HepG2 (cell line): ENCODE measurements at regions not wholly inside any gene's neighbourhood (a gene's known extent, or its start where the extent isn't known, plus 50 kb on each side); places are given as distances from the start of the nearest gene placed in this dataset.

Source experiments
- HDAC2 ChIP-seq: sonication (generic); formaldehyde crosslinking; IDR thresholded peaks from 2 replicates; pipeline ENCODE4 v1.4.0; 2020; ENCODE audit warnings: missing genetic modification reagents
- SP4 ChIP-seq: sonication (generic); formaldehyde crosslinking; IDR thresholded peaks from 2 replicates; pipeline ENCODE4 v1.8.1; 2023; ENCODE audit warnings: mild to moderate bottlenecking, missing genetic modification reagents
- TCF12 ChIP-seq, 2 experiments: fragments of 450-650 bp in 1 of 2; sonication (generic) in 1 of 2; formaldehyde crosslinking in 1 of 2; IDR thresholded peaks; 2 replicates each; pipeline versions ENCODE4 v1.6.1 to v1.8.0; 2017 to 2022; ENCODE audit warnings: antibody characterized with exemption in 1 of 2, mild to moderate bottlenecking in 1 of 2, missing genetic modification reagents in 1 of 2, moderate library complexity in 1 of 2
- ZNF274 ChIP-seq: sonication (generic); formaldehyde crosslinking; IDR thresholded peaks from 2 replicates; pipeline ENCODE4 v1.5.1; 2020; ENCODE audit warnings: mild to moderate bottlenecking, missing genetic modification reagents
- ZNF484 ChIP-seq: sonication (generic); formaldehyde crosslinking; IDR thresholded peaks from 2 replicates; pipeline ENCODE4 v1.5.1; 2020; ENCODE audit warnings: mild to moderate bottlenecking, low read depth, missing genetic modification reagents, borderline replicate concordance
- TF ChIP-seq, protein P1 (sequence below): conservative IDR thresholded peaks from 2 replicates; pipeline ENCODE4 v1.6.1; 2018; ENCODE audit warnings: missing genetic modification reagents
- TF ChIP-seq, protein P2 (sequence below): sonication (generic); formaldehyde crosslinking; IDR thresholded peaks from 2 replicates; pipeline ENCODE4 v1.4.0; 2020; ENCODE audit warnings: missing genetic modification reagents

DNA sequence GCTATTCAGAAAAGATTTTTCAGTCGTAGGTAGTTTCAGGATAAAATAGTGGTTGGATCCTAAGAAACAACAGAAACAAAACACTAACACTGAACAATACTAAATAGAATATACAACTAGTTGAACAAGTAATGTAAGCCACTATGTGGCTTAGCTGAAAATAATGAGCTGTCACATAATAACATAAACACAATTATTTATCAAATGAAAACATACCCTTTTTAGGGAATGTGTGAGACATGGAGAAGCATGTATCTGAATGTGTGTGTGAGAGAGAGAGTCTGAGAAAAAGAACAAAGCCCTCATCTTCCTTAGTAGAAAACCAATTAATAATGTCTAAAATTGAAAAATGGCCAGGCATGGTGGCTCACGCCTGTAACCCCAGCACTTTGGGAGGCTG lies 122.6 kb upstream of the LOC128125822 start:
- TF ChIP-seq, protein P1, sequence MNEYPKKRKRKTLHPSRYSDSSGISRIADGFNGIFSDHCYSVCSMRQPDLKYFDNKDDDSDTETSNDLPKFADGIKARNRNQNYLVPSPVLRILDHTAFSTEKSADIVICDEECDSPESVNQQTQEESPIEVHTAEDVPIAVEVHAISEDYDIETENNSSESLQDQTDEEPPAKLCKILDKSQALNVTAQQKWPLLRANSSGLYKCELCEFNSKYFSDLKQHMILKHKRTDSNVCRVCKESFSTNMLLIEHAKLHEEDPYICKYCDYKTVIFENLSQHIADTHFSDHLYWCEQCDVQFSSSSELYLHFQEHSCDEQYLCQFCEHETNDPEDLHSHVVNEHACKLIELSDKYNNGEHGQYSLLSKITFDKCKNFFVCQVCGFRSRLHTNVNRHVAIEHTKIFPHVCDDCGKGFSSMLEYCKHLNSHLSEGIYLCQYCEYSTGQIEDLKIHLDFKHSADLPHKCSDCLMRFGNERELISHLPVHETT (CRISPR knock-in tag) = no peak
- TF ChIP-seq TCF12 (IDR thresholded peaks at IDR 0.05) (no peak), TCF12 (CRISPR knock-in tag; IDR thresholded peaks at IDR 0.05) (no peak), SP4 (no peak), ZNF484 (CRISPR knock-in tag) (no peak), HDAC2 (CRISPR knock-in tag) (no peak), ZNF274 (no peak)
- TF ChIP-seq, protein P2, sequence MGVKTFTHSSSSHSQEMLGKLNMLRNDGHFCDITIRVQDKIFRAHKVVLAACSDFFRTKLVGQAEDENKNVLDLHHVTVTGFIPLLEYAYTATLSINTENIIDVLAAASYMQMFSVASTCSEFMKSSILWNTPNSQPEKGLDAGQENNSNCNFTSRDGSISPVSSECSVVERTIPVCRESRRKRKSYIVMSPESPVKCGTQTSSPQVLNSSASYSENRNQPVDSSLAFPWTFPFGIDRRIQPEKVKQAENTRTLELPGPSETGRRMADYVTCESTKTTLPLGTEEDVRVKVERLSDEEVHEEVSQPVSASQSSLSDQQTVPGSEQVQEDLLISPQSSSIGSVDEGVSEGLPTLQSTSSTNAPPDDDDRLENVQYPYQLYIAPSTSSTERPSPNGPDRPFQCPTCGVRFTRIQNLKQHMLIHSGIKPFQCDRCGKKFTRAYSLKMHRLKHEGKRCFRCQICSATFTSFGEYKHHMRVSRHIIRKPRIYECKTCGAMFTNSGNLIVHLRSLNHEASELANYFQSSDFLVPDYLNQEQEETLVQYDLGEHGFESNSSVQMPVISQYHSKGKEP (CRISPR knock-in tag) = no peak
